Neuronal stem cell (in vitro differentiated cells): ENCODE measurements at regions not wholly inside any gene's neighbourhood (a gene's known extent, or its start where the extent isn't known, plus 50 kb on each side); places are given as distances from the start of the nearest gene placed in this dataset.
A peak's percentile ranks its signal among the peaks of the same experiment; 100 is the strongest.

Experiments used
- DNase-seq: peaks from one replicate; pipeline ENCODE4 v3.0.0-alpha.2; 2013; ENCODE audit warnings: low spot score
- H2AFZ ChIP-seq: one replicate; pipeline ENCODE4 v1.6.1; 2013; ENCODE audit warnings: mild to moderate bottlenecking, low read length, inconsistent platforms
- H2AK5ac ChIP-seq: 2 replicates; pipeline ENCODE4 v1.6.1; 2013; ENCODE audit warnings: low read depth, mild to moderate bottlenecking, inconsistent platforms, low read length, moderate library complexity, mixed read lengths
- H2BK120ac ChIP-seq: 2 replicates; pipeline ENCODE4 v1.6.1; 2013; ENCODE audit warnings: low read depth, mild to moderate bottlenecking, inconsistent platforms, low read length, moderate library complexity, mixed read lengths
- H2BK12ac ChIP-seq: one replicate; pipeline ENCODE4 v1.6.1; 2013; ENCODE audit warnings: low read length, inconsistent platforms
- H2BK15ac ChIP-seq: 2 replicates; pipeline ENCODE4 v1.6.1; 2013; ENCODE audit warnings: mild to moderate bottlenecking, low read length, inconsistent platforms, mixed read lengths
- H2BK5ac ChIP-seq: one replicate; pipeline ENCODE4 v1.6.1; 2013; ENCODE audit warnings: inconsistent platforms, mild to moderate bottlenecking, low read length, moderate library complexity
- H3K14ac ChIP-seq: one replicate; pipeline ENCODE4 v1.6.1; 2013; ENCODE audit warnings: low read length, inconsistent platforms
- H3K18ac ChIP-seq: 2 replicates; pipeline ENCODE4 v1.6.1; 2013; ENCODE audit warnings: low read length, inconsistent platforms
- H3K23ac ChIP-seq: 2 replicates; pipeline ENCODE4 v1.6.1; 2013; ENCODE audit warnings: low read depth, mild to moderate bottlenecking, mixed read lengths, low read length, inconsistent platforms; ENCODE audit not compliant: poor library complexity
- H3K27ac ChIP-seq: replicated peaks from 3 replicates; pipeline ENCODE4 v1.5.1; 2013; ENCODE audit warnings: low read length, inconsistent platforms
- H3K27me3 ChIP-seq, 3 experiments: 2 replicates each; pipeline ENCODE4 v1.6.1; 2013; ENCODE audit warnings: low read length in 3 of 3, mild to moderate bottlenecking in 2 of 3, inconsistent platforms in 1 of 3, low read depth in 1 of 3, mixed read lengths in 1 of 3, moderate library complexity in 1 of 3; ENCODE audit not compliant: control insufficient read depth in 3 of 3, insufficient read depth in 3 of 3
- H3K36me3 ChIP-seq, 2 donors: replicated peaks in 1 of 2; 2 replicates each; pipeline ENCODE4 v1.6.1; 2013; ENCODE audit warnings: low read length in 2 of 2; ENCODE audit not compliant: control insufficient read depth in 2 of 2, insufficient read depth in 2 of 2
- H3K4ac ChIP-seq: 2 replicates; pipeline ENCODE4 v1.6.1; 2013; ENCODE audit warnings: inconsistent platforms, mild to moderate bottlenecking, low read length, moderate library complexity
- H3K4me1 ChIP-seq, 2 donors: 1 replicate in 1 of 2; 2 replicates in 1 of 2; pipeline ENCODE4 v1.6.1; 2013; ENCODE audit warnings: low read length in 2 of 2, low read depth in 1 of 2; ENCODE audit not compliant: control insufficient read depth in 2 of 2, insufficient read depth in 1 of 2
- H3K4me2 ChIP-seq: one replicate; pipeline ENCODE4 v1.6.1; 2013; ENCODE audit warnings: mild to moderate bottlenecking, low read length, inconsistent platforms; ENCODE audit not compliant: insufficient read depth, poor library complexity, severe bottlenecking
- H3K4me3 ChIP-seq, 2 donors: 2 replicates each; pipeline ENCODE4 v1.5.1; 2013; ENCODE audit warnings: low read length in 2 of 2, mild to moderate bottlenecking in 2 of 2, inconsistent platforms in 1 of 2, moderate library complexity in 1 of 2
- H3K79me1 ChIP-seq: one replicate; pipeline ENCODE4 v1.6.1; 2013; ENCODE audit warnings: low read depth, mild to moderate bottlenecking, inconsistent platforms, low read length, moderate library complexity
- H3K9ac ChIP-seq: one replicate; pipeline ENCODE4 v1.6.1; 2013; ENCODE audit warnings: mild to moderate bottlenecking, low read depth, low read length, inconsistent platforms; ENCODE audit not compliant: poor library complexity
- H3K9me3 ChIP-seq, 2 donors: replicated peaks in 1 of 2; 2 replicates each; pipeline versions ENCODE3 to v1.6.1; 2013; ENCODE audit warnings: low read length in 2 of 2, mild to moderate bottlenecking in 2 of 2, inconsistent platforms in 1 of 2, low read depth in 1 of 2, mixed read lengths in 1 of 2, moderate library complexity in 1 of 2; ENCODE audit not compliant: control insufficient read depth in 2 of 2, insufficient read depth in 1 of 2
- H4K8ac ChIP-seq: one replicate; pipeline ENCODE4 v1.6.1; 2013; ENCODE audit warnings: low read depth, mild to moderate bottlenecking, inconsistent platforms, low read length, moderate library complexity
- H4K91ac ChIP-seq: one replicate; pipeline ENCODE4 v1.6.1; 2013; ENCODE audit warnings: low read length, low read depth, mild to moderate bottlenecking, inconsistent platforms; ENCODE audit not compliant: poor library complexity
- WGBS, 2 donors: extraction: QIAGEN DNeasy Blood & Tissue Kit; methylation state at CpG; one replicate each; pipeline ENCODE4 v1.1.7; 2013; ENCODE audit warnings: missing lambda C conversion rate in 2 of 2, mixed read lengths in 1 of 2; ENCODE audit not compliant: insufficient read length in 2 of 2, insufficient replicate concordance in 1 of 2; ENCODE audit errors: extremely low coverage in 2 of 2; 5-methylcytosine and 5-hydroxymethylcytosine counted together

DNA sequence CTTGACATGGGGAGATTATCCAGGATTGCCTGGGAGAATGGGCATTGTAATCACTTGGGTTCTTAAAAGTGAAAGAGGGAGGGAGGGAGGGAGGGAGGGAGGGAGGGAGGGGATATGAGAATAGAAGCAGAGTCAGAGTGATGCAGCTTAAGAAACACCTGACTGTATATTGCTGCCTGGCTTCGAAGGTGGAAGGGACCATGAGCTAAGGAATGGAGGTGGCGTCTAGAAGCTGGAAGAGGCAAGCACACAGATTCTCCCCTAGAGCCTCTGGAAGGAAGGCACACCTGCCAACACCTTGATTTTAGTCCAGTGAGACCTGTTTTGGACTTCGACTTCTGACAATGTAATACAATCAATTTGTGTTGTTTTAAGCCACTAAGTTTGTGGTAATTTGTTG is 78.4 kb downstream of the PRL start:
- no peak overlapping the region for H2BK5ac ChIP-seq
- no peaks in the 10 kb centered on the region for H3K79me1 ChIP-seq

DNA sequence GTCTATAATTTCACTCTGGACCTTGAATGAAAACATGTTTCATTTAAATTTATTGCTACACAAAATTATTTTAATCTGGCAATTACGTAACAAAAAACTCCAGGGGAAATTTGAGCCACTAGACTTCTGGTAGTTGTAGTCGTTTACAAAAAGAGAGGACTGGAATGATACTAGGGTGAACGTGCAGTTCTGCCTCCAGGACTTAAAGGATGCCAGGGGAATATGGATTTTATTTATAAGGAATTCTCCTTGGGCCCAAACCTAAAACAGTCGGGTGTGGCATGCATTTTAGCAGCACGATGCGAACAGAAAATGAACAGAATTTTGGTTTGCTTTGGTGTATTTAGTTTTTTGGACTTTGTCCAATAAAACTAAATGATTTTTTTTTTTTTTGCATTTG is 76.9 kb downstream of the PRL start:
- H3K9me3 ChIP-seq, result peaks cover 0 to 1% of the 10 kb centered on the region in 2 donors
- H2BK120ac ChIP-seq, result no peak overlapping the region
- H3K27me3 ChIP-seq, result no peaks in the 10 kb centered on the region
- no peak overlapping the region for H2BK15ac ChIP-seq
- no peak overlapping the region for H3K18ac ChIP-seq
- no peak overlapping the region for H3K4me3 ChIP-seq
- no peak overlapping the region for H3K23ac ChIP-seq
- no peak overlapping the region for H2AFZ ChIP-seq
- no peak overlapping the region for H4K8ac ChIP-seq
- DNase-seq, result no peak
- H2BK5ac ChIP-seq, result no peak overlapping the region
- H2AK5ac ChIP-seq, result no peak overlapping the region
- no peaks in the 10 kb centered on the region for H3K36me3 ChIP-seq
- no peak overlapping the region for H3K4ac ChIP-seq
- no peak overlapping the region for H2BK12ac ChIP-seq
- no peak overlapping the region for H4K91ac ChIP-seq
- H3K9ac ChIP-seq, result no peak overlapping the region
- H3K14ac ChIP-seq, result no peak overlapping the region
- H3K4me1 ChIP-seq, result peaks cover 0 to 4% of the 10 kb centered on the region in 2 donors
- no CpG with 5 or more reads among the region's 6 CpGs for WGBS, 2 donors
- H3K4me2 ChIP-seq, result no peak overlapping the region
- H3K27ac ChIP-seq, result no peak overlapping the region
- no peaks in the 10 kb centered on the region for H3K79me1 ChIP-seq

More for the DNA sequence above, 78.4 kb downstream of the PRL start:
- no peaks in the 10 kb centered on the region for H3K36me3 ChIP-seq
- H2AFZ ChIP-seq, result no peak overlapping the region
- H2AK5ac ChIP-seq, result no peak overlapping the region
- H3K27me3 ChIP-seq, result no peaks in the 10 kb centered on the region
- H4K8ac ChIP-seq, result no peak overlapping the region
- H3K4me2 ChIP-seq, result no peak overlapping the region
- H3K27ac ChIP-seq, result no peak overlapping the region
- H3K23ac ChIP-seq, result no peak overlapping the region
- no peak overlapping the region for H3K18ac ChIP-seq
- H3K4ac ChIP-seq, result no peak overlapping the region
- no peak overlapping the region for H4K91ac ChIP-seq
- peaks cover 0 to 1% of the 10 kb centered on the region in 2 donors for H3K9me3 ChIP-seq
- DNase-seq, result no peak
- H3K4me3 ChIP-seq, result no peak overlapping the region
- no peak overlapping the region for H3K9ac ChIP-seq
- no peak overlapping the region for H2BK120ac ChIP-seq
- no peak overlapping the region for H2BK12ac ChIP-seq
- no peak overlapping the region for H3K14ac ChIP-seq
- H2BK15ac ChIP-seq, result no peak overlapping the region
- H3K4me1 ChIP-seq, result peaks cover 0 to 4% of the 10 kb centered on the region in 2 donors
- no CpG with 5 or more reads among the region's 3 CpGs for WGBS, 2 donors

DNA sequence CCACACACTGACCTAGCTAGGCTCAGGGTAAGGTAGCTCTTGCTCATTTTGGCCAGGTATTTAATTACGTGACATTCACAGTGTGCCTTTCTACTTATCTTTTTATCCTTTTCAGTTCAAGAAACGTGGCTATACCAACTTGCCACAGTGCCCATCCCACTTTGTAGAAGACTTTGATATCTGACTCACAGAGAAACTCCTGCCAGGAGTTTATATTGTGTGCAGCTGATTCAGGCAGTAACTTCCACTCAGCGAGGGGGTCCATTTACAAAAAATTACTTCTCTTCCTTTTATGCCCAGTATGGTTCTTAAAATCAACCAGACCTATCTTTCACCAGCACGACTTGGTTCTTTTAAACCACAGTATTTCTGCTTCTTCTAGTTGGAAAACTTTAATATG is 75.6 kb downstream of the PRL start:
- Histone ChIP-seq H2AFZ (no peak overlapping the region), H3K18ac (no peak overlapping the region), H3K4me1 (peaks cover 0 to 4% of the 10 kb centered on the region in 2 donors), H3K4ac (no peak overlapping the region), H2BK5ac (no peak overlapping the region), H2AK5ac (no peak overlapping the region), H3K27ac (no peak overlapping the region), H3K14ac (no peak overlapping the region), H2BK15ac (no peak overlapping the region), H2BK12ac (no peak overlapping the region), H3K9me3 (peaks cover 0 to 1% of the 10 kb centered on the region in 2 donors), H2BK120ac (no peak overlapping the region), H4K8ac (no peak overlapping the region), H3K79me1 (no peaks in the 10 kb centered on the region), H4K91ac (no peak overlapping the region), H3K27me3 (no peaks in the 10 kb centered on the region), H3K36me3 (no peaks in the 10 kb centered on the region), H3K23ac (no peak overlapping the region), H3K4me2 (no peak overlapping the region), H3K4me3 (no peak overlapping the region), H3K9ac (no peak overlapping the region)
- DNase-seq, result no peak
- no CpG with 5 or more reads among the region's 4 CpGs for WGBS, 2 donors

DNA sequence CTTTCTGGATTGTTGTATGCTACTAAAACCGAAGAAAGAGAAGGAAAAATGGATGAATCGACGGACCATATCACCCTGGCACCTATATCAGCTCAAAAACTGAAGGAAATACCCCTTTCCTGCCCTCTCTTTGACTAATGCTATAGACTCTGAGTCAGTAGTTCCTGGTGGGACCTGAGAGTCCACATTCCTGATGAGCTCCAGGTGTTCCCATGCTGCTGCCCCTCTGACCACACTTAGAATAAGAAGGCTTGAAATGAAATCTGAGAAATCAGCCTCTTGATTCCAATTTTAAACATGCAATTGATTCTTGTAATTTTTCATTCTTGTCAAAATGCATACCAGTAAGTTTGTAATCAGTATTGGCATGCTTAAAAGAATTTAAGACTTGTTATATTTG is 75.2 kb downstream of the PRL start:
- H2BK12ac ChIP-seq, result no peak overlapping the region
- no peak overlapping the region for H2BK15ac ChIP-seq
- no peak overlapping the region for H4K8ac ChIP-seq
- WGBS, 2 donors, result no CpG with 5 or more reads among the region's 3 CpGs
- H3K18ac ChIP-seq, result no peak overlapping the region
- H3K4me1 ChIP-seq, result peaks cover 0 to 4% of the 10 kb centered on the region in 2 donors
- no peak overlapping the region for H3K27ac ChIP-seq
- peak overlapping the region; percentile 50 for H3K4me2 ChIP-seq
- H2BK5ac ChIP-seq, result no peak overlapping the region
- no peak overlapping the region for H4K91ac ChIP-seq
- no peak overlapping the region for H3K14ac ChIP-seq
- no peak overlapping the region for H2AFZ ChIP-seq
- no peaks in the 10 kb centered on the region for H3K36me3 ChIP-seq
- no peak overlapping the region for H3K23ac ChIP-seq
- no peak overlapping the region for H2BK120ac ChIP-seq
- DNase-seq, result no peak
- no peaks in the 10 kb centered on the region for H3K27me3 ChIP-seq
- no peak overlapping the region for H2AK5ac ChIP-seq
- no peak overlapping the region for H3K9ac ChIP-seq
- H3K4ac ChIP-seq, result no peak overlapping the region
- no peaks in the 10 kb centered on the region for H3K79me1 ChIP-seq
- peaks cover 0 to 1% of the 10 kb centered on the region in 2 donors for H3K9me3 ChIP-seq
- H3K4me3 ChIP-seq, result no peak overlapping the region
